H1 (cell line): ENCODE measurements at regions not wholly inside any gene's neighbourhood (a gene's known extent, or its start where the extent isn't known, plus 50 kb on each side); places are given as distances from the start of the nearest gene placed in this dataset.

Experiments used
- CTCF ChIA-PET: fragments of 300-600 bp; sonication (Branson Sonifier 250); formaldehyde crosslinking; loops from one replicate; lab custom pipeline; 2021; ENCODE audit not compliant: partially characterized antibody; lab: Charles Lee
- POLR2A ChIA-PET: fragments of 300-600 bp; sonication (Branson Sonifier 250); formaldehyde crosslinking; loops from one replicate; lab custom pipeline; 2021; ENCODE audit warnings: inconsistent platforms; ENCODE audit not compliant: partially characterized antibody; lab: Charles Lee
- DNase-seq, 2 experiments: peaks; one replicate each; pipeline versions ENCODE4 v3.0.0 to v3.0.0-alpha.2; 2010 to 2022; ENCODE audit warnings: low spot score in 2 of 2, low read depth in 1 of 2, mixed read lengths in 1 of 2
- FAIRE-seq: peaks from 2 replicates; lab custom pipeline; 2011; peaks lifted over from hg19 to GRCh38; lab: Jason Lieb, UNC
- H2AFZ ChIP-seq: 2 replicates; pipeline ENCODE4 v1.8.1; 2012; ENCODE audit warnings: low read length, inconsistent platforms
- H2AK5ac ChIP-seq: 2 replicates; pipeline ENCODE4 v1.6.1; 2013; ENCODE audit warnings: low read depth, low read length
- H2BK120ac ChIP-seq: replicated peaks from 2 replicates; pipeline ENCODE3; 2013; ENCODE audit warnings: low read depth, low read length, inconsistent platforms
- H2BK12ac ChIP-seq: 2 replicates; pipeline ENCODE4 v1.6.1; 2013; ENCODE audit warnings: low read depth, low read length
- H2BK15ac ChIP-seq: 2 replicates; pipeline ENCODE4 v1.6.1; 2013; ENCODE audit warnings: low read length
- H2BK20ac ChIP-seq: 2 replicates; pipeline ENCODE4 v1.6.1; 2013; ENCODE audit warnings: low read length
- H2BK5ac ChIP-seq: 2 replicates; pipeline ENCODE4 v1.6.1; 2013; ENCODE audit warnings: low read depth, low read length
- H3K14ac ChIP-seq: 2 replicates; pipeline ENCODE4 v1.6.1; 2013; ENCODE audit warnings: inconsistent platforms; ENCODE audit not compliant: insufficient read length
- H3K18ac ChIP-seq: 2 replicates; pipeline ENCODE4 v1.6.1; 2013; ENCODE audit warnings: low read length; ENCODE audit errors: extremely low read depth
- H3K23ac ChIP-seq: 2 replicates; pipeline ENCODE4 v1.6.1; 2013; ENCODE audit warnings: inconsistent platforms; ENCODE audit not compliant: insufficient read length
- H3K23me2 ChIP-seq: 2 replicates; pipeline ENCODE4 v1.6.1; 2013; ENCODE audit warnings: low read depth, low read length
- H3K27ac ChIP-seq: 2 replicates; pipeline ENCODE4 v1.6.1; 2011; ENCODE audit warnings: low read depth, low read length, inconsistent platforms
- H3K27me3 ChIP-seq, 4 experiments: replicated peaks in 1 of 4; 1 replicate in 1 of 4; 2 replicates in 3 of 4; pipeline versions ENCODE4 v1.6.1 to v1.8.1; 2011 to 2013; ENCODE audit warnings: low read length in 3 of 4, mild to moderate bottlenecking in 3 of 4, inconsistent platforms in 2 of 4, mixed read lengths in 2 of 4, moderate library complexity in 1 of 4; ENCODE audit not compliant: control insufficient read depth in 3 of 4, insufficient read depth in 3 of 4; ENCODE audit errors: extremely low read depth in 1 of 4
- H3K36me3 ChIP-seq, 4 experiments: 2 replicates each; pipeline versions ENCODE4 v1.6.1 to v1.8.1; 2011 to 2013; ENCODE audit warnings: mild to moderate bottlenecking in 4 of 4, low read length in 3 of 4, moderate library complexity in 2 of 4, control low read depth in 1 of 4, inconsistent platforms in 1 of 4; ENCODE audit not compliant: insufficient read depth in 4 of 4, control insufficient read depth in 2 of 4
- H3K4ac ChIP-seq: replicated peaks from 2 replicates; pipeline ENCODE3; 2013; ENCODE audit warnings: low read length, low read depth, mixed read lengths, inconsistent platforms; ENCODE audit not compliant: insufficient read length
- H3K4me1 ChIP-seq, 4 experiments: replicated peaks in 1 of 4; 1 replicate in 1 of 4; 2 replicates in 3 of 4; pipeline versions ENCODE4 v1.6.1 to v1.8.1; 2011 to 2013; ENCODE audit warnings: low read length in 3 of 4, inconsistent platforms in 2 of 4, mixed read lengths in 1 of 4; ENCODE audit not compliant: insufficient read depth in 4 of 4, control insufficient read depth in 3 of 4
- H3K4me2 ChIP-seq, 2 experiments: 2 replicates each; pipeline versions ENCODE4 v1.6.1 to v1.8.1; 2011 to 2013; ENCODE audit warnings: low read depth in 2 of 2, low read length in 2 of 2, control low read depth in 1 of 2, inconsistent platforms in 1 of 2, mild to moderate bottlenecking in 1 of 2; ENCODE audit not compliant: insufficient read depth in 1 of 2
- H3K4me3 ChIP-seq, 4 experiments: fragments of 200-600, 300-600 bp in 1 of 4; sonication (generic), shearing (Covaris generic), sonication (Bioruptor Twin) in 1 of 4; 2 replicates each; pipeline versions ENCODE4 v1.5.1 to v1.8.1; 2011 to 2016; ENCODE audit warnings: low read length in 4 of 4, low read depth in 3 of 4, control low read depth in 2 of 4, inconsistent platforms in 2 of 4, mild to moderate bottlenecking in 2 of 4, mixed read lengths in 1 of 4, moderate library complexity in 1 of 4; ENCODE audit not compliant: insufficient read depth in 2 of 4; ENCODE audit errors: extremely low read depth in 1 of 4
- H3K56ac ChIP-seq: replicated peaks from 2 replicates; pipeline ENCODE3; 2013; ENCODE audit warnings: low read depth, mild to moderate bottlenecking, mixed read lengths, low read length, inconsistent platforms; ENCODE audit not compliant: insufficient read length
- H3K79me1 ChIP-seq: 2 replicates; pipeline ENCODE4 v1.6.1; 2013; ENCODE audit warnings: low read depth, low read length, control low read depth
- H3K79me2 ChIP-seq, 2 experiments: 2 replicates each; pipeline versions ENCODE4 v1.6.1 to v1.8.1; 2012 to 2013; ENCODE audit warnings: low read length in 2 of 2, mild to moderate bottlenecking in 2 of 2, inconsistent platforms in 1 of 2; ENCODE audit not compliant: insufficient read depth in 2 of 2, control insufficient read depth in 1 of 2
- H3K9ac ChIP-seq, 4 experiments: replicated peaks in 1 of 4; 1 replicate in 1 of 4; 2 replicates in 3 of 4; pipeline versions ENCODE4 v1.6.1 to v1.8.1; 2011 to 2013; ENCODE audit warnings: low read depth in 3 of 4, low read length in 3 of 4, control low read depth in 2 of 4, mild to moderate bottlenecking in 2 of 4, moderate library complexity in 2 of 4, inconsistent platforms in 1 of 4; ENCODE audit errors: extremely low read depth in 1 of 4
- H3K9me3 ChIP-seq, 2 experiments: 2 replicates each; pipeline versions ENCODE4 v1.6.1 to v1.8.1; 2012 to 2013; ENCODE audit warnings: mild to moderate bottlenecking in 2 of 2, moderate library complexity in 2 of 2, control low read depth in 1 of 2, inconsistent platforms in 1 of 2, low read depth in 1 of 2, low read length in 1 of 2, mixed read lengths in 1 of 2; ENCODE audit not compliant: insufficient read depth in 2 of 2
- H4K20me1 ChIP-seq, 2 experiments: replicated peaks in 1 of 2; 2 replicates each; pipeline versions ENCODE3 to v1.8.1; 2011 to 2013; ENCODE audit warnings: inconsistent platforms in 2 of 2, low read length in 2 of 2, mild to moderate bottlenecking in 1 of 2; ENCODE audit not compliant: insufficient read depth in 2 of 2, control insufficient read depth in 1 of 2
- H4K5ac ChIP-seq: 2 replicates; pipeline ENCODE4 v1.6.1; 2013; ENCODE audit warnings: low read length, low read depth, mixed read lengths, inconsistent platforms; ENCODE audit not compliant: insufficient read length
- H4K8ac ChIP-seq: 2 replicates; pipeline ENCODE4 v1.8.0; 2013; ENCODE audit warnings: mild to moderate bottlenecking, moderate library complexity, low read length, inconsistent platforms; ENCODE audit not compliant: insufficient read depth; ENCODE audit errors: extremely low read depth
- H4K91ac ChIP-seq: replicated peaks from 2 replicates; pipeline ENCODE3; 2013; ENCODE audit warnings: low read length, mixed read lengths, inconsistent platforms; ENCODE audit not compliant: insufficient read length
- BCL11A ChIP-seq, 2 experiments: IDR thresholded peaks; one replicate each; pipeline ENCODE4 v1.6.1; 2011; ENCODE audit warnings: low read depth in 2 of 2, low read length in 2 of 2, mild to moderate bottlenecking in 2 of 2
- JUND ChIP-seq: IDR thresholded peaks from 2 replicates; pipeline ENCODE4 v1.6.1; 2011; ENCODE audit warnings: mild to moderate bottlenecking, improper control_type of control experiment, low read length
- POU5F1 ChIP-seq: IDR thresholded peaks from 2 replicates; pipeline ENCODE4 v1.6.1; 2011; ENCODE audit warnings: low read depth, mild to moderate bottlenecking, low read length, moderate library complexity
- WGBS, 2 experiments: shearing (Covaris generic) in 1 of 2; methylation state at CpG; one replicate each; pipeline versions ENCODE4 v1.1.6 to v1.1.7; 2013 to 2015; ENCODE audit warnings: low lambda C conversion rate in 2 of 2, mixed read lengths in 2 of 2, inconsistent platforms in 1 of 2, low coverage in 1 of 2, missing lambda C conversion rate in 1 of 2; ENCODE audit not compliant: insufficient replicate concordance in 2 of 2, insufficient coverage in 1 of 2, insufficient read length in 1 of 2; ENCODE audit errors: extremely low coverage in 1 of 2, missing lambda C conversion rate in 1 of 2; 5-methylcytosine and 5-hydroxymethylcytosine counted together

DNA sequence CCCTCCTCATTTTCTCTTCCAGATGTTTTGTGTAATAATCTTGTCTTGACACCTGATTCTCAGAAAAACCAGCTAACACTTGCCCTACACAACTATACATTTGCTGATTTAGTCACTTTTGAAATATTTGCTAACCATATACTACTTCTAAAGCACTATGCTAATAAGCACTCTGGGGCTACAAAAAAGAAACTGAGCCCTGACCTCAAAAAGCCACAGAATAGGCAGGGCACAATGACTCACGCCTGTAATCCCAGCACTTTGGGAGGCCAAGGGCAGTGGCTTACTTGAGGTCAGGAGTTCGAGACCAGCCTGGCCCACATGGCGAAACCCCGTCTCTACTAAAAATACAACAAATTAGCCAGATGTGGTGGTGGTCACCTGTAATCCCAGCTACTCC lies 266.0 kb downstream of the RAD51AP2 start:
- no peak overlapping the region for H3K4ac ChIP-seq
- H3K27ac ChIP-seq: no peak overlapping the region
- H2BK120ac ChIP-seq: no peak overlapping the region
- ChIA-PET CTCF (no interaction called here), POLR2A (no interaction called here)
- no peaks in the 10 kb centered on the region for H3K9me3 ChIP-seq
- H3K36me3 ChIP-seq: no peaks in the 10 kb centered on the region
- no peak overlapping the region for H2BK12ac ChIP-seq
- no peaks in the 10 kb centered on the region for H3K27me3 ChIP-seq
- no peak overlapping the region for H3K4me3 ChIP-seq
- WGBS, 2 experiments: 75% methylated on average over 4 of the region's 4 CpGs; no CpG with 5 or more reads in 1 of the 2 experiments
- H4K8ac ChIP-seq: no peak overlapping the region
- no peak overlapping the region for H2BK20ac ChIP-seq
- H3K4me2 ChIP-seq: no peak overlapping the region
- H3K56ac ChIP-seq: no peak overlapping the region
- no peak overlapping the region for H4K91ac ChIP-seq
- no peak overlapping the region for H2BK5ac ChIP-seq
- H4K5ac ChIP-seq: no peak overlapping the region
- no peaks in the 10 kb centered on the region for H4K20me1 ChIP-seq
- H2AFZ ChIP-seq: no peak overlapping the region
- H3K14ac ChIP-seq: no peak overlapping the region
- H3K9ac ChIP-seq: no peak overlapping the region
- FAIRE-seq: no peak
- no peaks in the 10 kb centered on the region for H3K79me2 ChIP-seq
- H2BK15ac ChIP-seq: no peak overlapping the region
- H3K18ac ChIP-seq: no peak overlapping the region
- H3K23ac ChIP-seq: no peak overlapping the region
- no peaks in the 10 kb centered on the region for H3K79me1 ChIP-seq
- H2AK5ac ChIP-seq: no peak overlapping the region
- H3K23me2 ChIP-seq: no peaks in the 10 kb centered on the region; the same call in 1 of the 2 replicates
- no peaks in the 10 kb centered on the region for H3K4me1 ChIP-seq
- DNase-seq: no peak
- TF ChIP-seq JUND (no peak), BCL11A (IDR thresholded peaks at IDR 0.05; ENCODE audit: low read depth in 2 of 2, low read length in 2 of 2) (no peak), POU5F1 (no peak)
